ENCODE measurements at regions not wholly inside any gene's neighbourhood (a gene's known extent, or its start where the extent isn't known, plus 50 kb on each side); places are given as distances from the start of the nearest gene placed in this dataset.

DNA sequence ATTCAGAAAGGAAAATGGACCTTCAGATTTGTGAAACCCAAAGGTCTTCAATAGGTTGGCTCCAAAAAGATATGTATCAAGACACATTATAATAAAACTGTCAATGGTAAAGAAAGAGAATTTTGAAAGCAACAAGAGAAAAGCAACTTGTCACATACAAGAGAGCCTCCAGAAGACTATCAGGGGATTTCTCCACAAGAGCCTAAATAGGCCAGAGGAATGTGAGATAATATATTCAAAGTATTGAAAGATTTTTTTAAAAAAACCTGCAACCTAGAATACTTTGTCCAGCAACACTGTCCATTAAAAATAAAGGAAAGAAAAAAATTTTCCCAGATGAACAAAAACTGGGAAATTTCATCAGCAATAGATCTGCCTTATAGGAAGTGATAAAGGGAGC is 869.6 kb upstream of the ADGRL2 start:
- TF ChIP-seq CTCF (IDR thresholded peaks at IDR 0.05), result no peak
- TF ChIP-seq POLR2A (IDR thresholded peaks at IDR 0.05), result no peak
- TF ChIP-seq POLR2AphosphoS5 (IDR thresholded peaks at IDR 0.05), result no peak

All from breast epithelium (tissue), 3 donors.